ENCODE measurements at regions not wholly inside any gene's neighbourhood (a gene's known extent, or its start where the extent isn't known, plus 50 kb on each side); places are given as distances from the start of the nearest gene placed in this dataset.

GRCh38 chr1:88216441-88216840 is 467.6 kb upstream of the PKN2 start:
- Mint-ChIP-seq H3K9me3 (peaks cover 0 to 7% (median 2%) of the 10 kb centered on the region in 7 donors), H3K36me3 (no peaks in the 10 kb centered on the region), H3K27ac (no peak overlapping the region), H3K27me3 (ENCODE audit: low read depth in 3 of 3) (no peaks in the 10 kb centered on the region), H3K4me1 (no peaks in the 10 kb centered on the region), H3K4me3 (no peak overlapping the region)
- Histone ChIP-seq H3K4me2 (replicated peaks; ENCODE audit: extremely low read depth, low read length, poor library complexity, severe bottlenecking) (no peak overlapping the region), H3K4me3 (replicated peaks in 1 of 3; ENCODE audit: low read depth in 2 of 3, low read length in 3 of 3) (no peak overlapping the region), H3K27me3 (ENCODE audit: control insufficient read depth in 2 of 2, insufficient read depth in 2 of 2, low read length in 2 of 2) (no peaks in the 10 kb centered on the region), H3K36me3 (replicated peaks in 1 of 2; ENCODE audit: control insufficient read depth in 1 of 2, insufficient read depth in 2 of 2, low read length in 2 of 2) (no peaks in the 10 kb centered on the region), H3K27ac (ENCODE audit: low read depth in 1 of 2, low read length in 2 of 2) (no peak overlapping the region), H3K9me3 (replicated peaks in 1 of 2; ENCODE audit: control insufficient read depth in 1 of 2, insufficient read depth in 1 of 2, low read length in 2 of 2) (peaks cover 0 to 4% of the 10 kb centered on the region in 2 donors), H3K79me2 (ENCODE audit: insufficient read depth, low read length) (no peaks in the 10 kb centered on the region), H2AFZ (ENCODE audit: insufficient read depth, low read depth, low read length, poor library complexity, severe bottlenecking) (no peak overlapping the region), H3K4me1 (ENCODE audit: control insufficient read depth in 1 of 2, insufficient read depth in 2 of 2, low read length in 2 of 2) (no peaks in the 10 kb centered on the region), H3K9ac (ENCODE audit: insufficient read depth, low read length, poor library complexity, severe bottlenecking) (no peak overlapping the region), H4K20me1 (ENCODE audit: insufficient read depth, low read length) (no peaks in the 10 kb centered on the region)
- intact Hi-C loops (cut with micrococcal nuclease), result no loop called here
- DNase-seq, result no peak
- TF ChIP-seq CTCF (IDR thresholded peaks at IDR 0.05), result no peak
- no CpG with 5 or more reads among the region's 4 CpGs for WGBS (ENCODE audit: insufficient coverage)

- Histone ChIP-seq H3K9ac (ENCODE audit: insufficient read depth, low read length, poor library complexity, severe bottlenecking) (no peak overlapping the region), H3K27me3 (ENCODE audit: control insufficient read depth in 2 of 2, insufficient read depth in 2 of 2, low read length in 2 of 2) (no peaks in the 10 kb centered on the region), H4K20me1 (ENCODE audit: insufficient read depth, low read length) (no peaks in the 10 kb centered on the region), H3K79me2 (ENCODE audit: insufficient read depth, low read length) (no peaks in the 10 kb centered on the region), H3K36me3 (replicated peaks in 1 of 2; ENCODE audit: control insufficient read depth in 1 of 2, insufficient read depth in 2 of 2, low read length in 2 of 2) (no peaks in the 10 kb centered on the region), H3K27ac (ENCODE audit: low read depth in 1 of 2, low read length in 2 of 2) (no peak overlapping the region), H3K4me1 (ENCODE audit: control insufficient read depth in 1 of 2, insufficient read depth in 2 of 2, low read length in 2 of 2) (no peaks in the 10 kb centered on the region), H3K9me3 (replicated peaks in 1 of 2; ENCODE audit: control insufficient read depth in 1 of 2, insufficient read depth in 1 of 2, low read length in 2 of 2) (peaks cover 0 to 4% of the 10 kb centered on the region in 2 donors), H2AFZ (ENCODE audit: insufficient read depth, low read depth, low read length, poor library complexity, severe bottlenecking) (no peak overlapping the region), H3K4me2 (replicated peaks; ENCODE audit: extremely low read depth, low read length, poor library complexity, severe bottlenecking) (no peak overlapping the region), H3K4me3 (replicated peaks in 1 of 3; ENCODE audit: low read depth in 2 of 3, low read length in 3 of 3) (no peak overlapping the region)
- no peak for TF ChIP-seq CTCF (IDR thresholded peaks at IDR 0.05)
- intact Hi-C loops (cut with micrococcal nuclease), result no loop called here
- Mint-ChIP-seq H3K36me3 (no peaks in the 10 kb centered on the region), H3K4me3 (no peak overlapping the region), H3K9me3 (peaks cover 0 to 5% (median 2%) of the 10 kb centered on the region in 7 donors), H3K27me3 (ENCODE audit: low read depth in 3 of 3) (no peaks in the 10 kb centered on the region), H3K27ac (no peak overlapping the region), H3K4me1 (no peaks in the 10 kb centered on the region)
- DNase-seq, result no peak
- 94% methylated on average over 2 of the region's 2 CpGs for WGBS (ENCODE audit: insufficient coverage)
These were observed 466.7 kb upstream of the PKN2 start for GRCh38 chr1:88217386-88217785.

Measured in CD14-positive monocyte (primary cell).